ENCODE measurements at regions not wholly inside any gene's neighbourhood (a gene's known extent, or its start where the extent isn't known, plus 50 kb on each side); places are given as distances from the start of the nearest gene placed in this dataset.

DNA sequence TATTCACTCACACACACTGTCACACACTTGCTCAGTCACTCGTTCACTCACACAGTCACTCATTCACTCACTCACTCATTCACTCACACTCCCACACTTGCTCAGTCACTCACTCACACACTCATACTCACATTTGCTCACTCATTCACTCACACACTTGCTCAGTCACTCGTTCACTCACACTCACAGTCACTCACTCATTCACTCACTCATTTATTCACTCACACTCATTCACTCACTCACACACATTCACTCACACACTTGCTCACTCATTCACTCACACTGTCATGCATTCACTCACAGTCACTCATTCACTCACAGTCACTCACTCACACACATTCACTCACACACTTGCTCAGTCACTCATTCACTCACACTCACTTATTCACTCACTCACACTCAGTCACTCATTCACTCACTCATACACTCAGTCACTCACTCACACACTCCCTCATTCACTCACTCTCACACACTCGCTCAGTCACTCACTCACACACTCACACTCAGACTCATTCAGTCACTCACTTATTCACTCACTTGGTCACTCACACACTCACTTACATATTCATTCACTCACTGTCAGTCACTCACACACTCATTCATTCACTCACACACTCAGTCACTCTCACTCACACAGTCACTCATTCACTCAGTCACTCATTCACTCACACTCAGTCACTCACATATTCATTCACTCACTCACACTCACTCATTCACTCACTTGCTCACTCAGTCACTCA lies 167.0 kb upstream of the C1orf174 start:
- TF ChIP-seq, protein P1, sequence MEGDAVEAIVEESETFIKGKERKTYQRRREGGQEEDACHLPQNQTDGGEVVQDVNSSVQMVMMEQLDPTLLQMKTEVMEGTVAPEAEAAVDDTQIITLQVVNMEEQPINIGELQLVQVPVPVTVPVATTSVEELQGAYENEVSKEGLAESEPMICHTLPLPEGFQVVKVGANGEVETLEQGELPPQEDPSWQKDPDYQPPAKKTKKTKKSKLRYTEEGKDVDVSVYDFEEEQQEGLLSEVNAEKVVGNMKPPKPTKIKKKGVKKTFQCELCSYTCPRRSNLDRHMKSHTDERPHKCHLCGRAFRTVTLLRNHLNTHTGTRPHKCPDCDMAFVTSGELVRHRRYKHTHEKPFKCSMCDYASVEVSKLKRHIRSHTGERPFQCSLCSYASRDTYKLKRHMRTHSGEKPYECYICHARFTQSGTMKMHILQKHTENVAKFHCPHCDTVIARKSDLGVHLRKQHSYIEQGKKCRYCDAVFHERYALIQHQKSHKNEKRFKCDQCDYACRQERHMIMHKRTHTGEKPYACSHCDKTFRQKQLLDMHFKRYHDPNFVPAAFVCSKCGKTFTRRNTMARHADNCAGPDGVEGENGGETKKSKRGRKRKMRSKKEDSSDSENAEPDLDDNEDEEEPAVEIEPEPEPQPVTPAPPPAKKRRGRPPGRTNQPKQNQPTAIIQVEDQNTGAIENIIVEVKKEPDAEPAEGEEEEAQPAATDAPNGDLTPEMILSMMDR (IDR thresholded peaks at IDR 0.05), result no peak
- TF ChIP-seq EP300 (IDR thresholded peaks at IDR 0.05) (no peak), POLR2A (IDR thresholded peaks at IDR 0.05) (no peak)

Measured in tibial nerve (tissue), 4 donors.